ENCODE measurements at regions not wholly inside any gene's neighbourhood (a gene's known extent, or its start where the extent isn't known, plus 50 kb on each side); places are given as distances from the start of the nearest gene placed in this dataset.

DNA sequence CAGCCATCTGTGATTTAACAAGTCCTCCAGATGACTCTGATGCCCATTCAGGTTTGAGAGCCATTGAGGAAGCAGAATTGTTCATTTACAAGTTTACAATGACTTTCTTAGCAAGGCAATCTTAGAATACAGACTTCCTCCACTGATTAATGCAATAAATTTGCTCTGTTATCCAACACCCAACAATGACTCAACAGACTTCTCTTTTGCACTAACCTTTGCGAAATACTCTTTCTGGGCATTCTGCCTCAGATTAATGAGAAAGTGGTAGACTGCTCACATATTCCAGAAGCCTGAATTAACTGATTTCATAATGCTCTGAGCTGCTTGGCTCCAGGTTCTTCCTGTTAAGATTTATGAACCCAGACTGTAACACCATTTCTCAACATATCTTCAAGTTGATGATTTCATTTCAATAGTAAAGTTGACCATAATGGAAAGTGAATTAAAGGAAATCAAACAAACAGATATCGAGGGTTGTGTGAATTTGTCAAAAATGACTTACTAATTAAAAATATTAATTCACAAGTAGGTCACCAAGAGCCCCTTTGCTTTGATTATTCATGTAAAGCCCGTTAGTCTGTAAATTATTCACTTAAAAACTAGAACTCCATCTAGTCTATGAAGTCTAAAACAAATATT lies 70.5 kb upstream of the BLID start:
- TF ChIP-seq EP300 (IDR thresholded peaks at IDR 0.05) (peak in 1 of 2 donors; percentile 82), CTCF (IDR thresholded peaks at IDR 0.05) (no peak)
- H3K36me3 ChIP-seq = peaks cover 0 to 3% (median 0%) of the 10 kb centered on the region in 3 donors
- H3K9me3 ChIP-seq = peaks cover 0 to 12% (median 2%) of the 10 kb centered on the region in 4 donors
- DNase-seq (ENCODE audit: low spot score in 2 of 2) = peak in 1 of 2 donors; percentile 66
- no peaks in the 10 kb centered on the region for H3K27me3 ChIP-seq
- peaks cover 4 to 46% (median 19%) of the 10 kb centered on the region in 4 donors for H3K4me1 ChIP-seq
- 75 to 85% methylated on average over 3 of the region's 3 CpGs for WGBS, 2 donors
- peak overlapping the region in 1 of 4 donors; percentile 90 for H3K27ac ChIP-seq
- H3K4me3 ChIP-seq = no peak overlapping the region

- Histone ChIP-seq H3K9me3 (peaks cover 0 to 12% (median 2%) of the 10 kb centered on the region in 4 donors), H3K27ac (peak overlapping the region in 1 of 4 donors; percentile 26), H3K4me1 (peaks cover 0 to 50% (median 23%) of the 10 kb centered on the region in 4 donors), H3K27me3 (no peaks in the 10 kb centered on the region), H3K4me3 (no peak overlapping the region), H3K36me3 (peaks cover 0 to 3% (median 0%) of the 10 kb centered on the region in 3 donors)
- DNase-seq (ENCODE audit: low spot score in 2 of 2) = no peak
- TF ChIP-seq EP300 (IDR thresholded peaks at IDR 0.05) (no peak), CTCF (IDR thresholded peaks at IDR 0.05) (no peak), POLR2A (IDR thresholded peaks at IDR 0.05) (no peak)
Observed at GRCh38 chr11:122183933-122184332, 67.9 kb upstream of the BLID start.

DNA sequence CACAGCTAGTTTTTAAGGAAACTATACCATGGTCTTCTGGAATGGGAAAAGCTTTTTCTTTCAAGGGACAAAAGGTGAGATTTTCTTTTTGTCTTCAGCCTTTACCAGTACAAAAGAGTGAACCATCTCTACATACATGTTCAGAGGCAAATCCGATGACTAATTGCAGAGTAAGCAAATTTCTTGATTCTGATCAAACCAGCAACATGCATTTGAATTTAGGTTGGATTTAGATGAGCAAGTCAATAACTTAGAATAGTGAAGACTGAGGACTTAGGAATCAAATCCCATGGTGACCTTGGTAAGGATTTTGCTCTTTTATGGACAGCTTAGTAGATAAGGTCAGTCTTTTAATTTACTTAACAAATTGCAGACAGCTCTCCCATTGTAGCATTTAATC lies 65.9 kb upstream of the BLID start:
- no peak for TF ChIP-seq CTCF (IDR thresholded peaks at IDR 0.05)
- TF ChIP-seq EP300 (IDR thresholded peaks at IDR 0.05) = no peak
- TF ChIP-seq POLR2A (IDR thresholded peaks at IDR 0.05) = no peak
- H3K36me3 ChIP-seq = peaks cover 0 to 3% (median 0%) of the 10 kb centered on the region in 3 donors
- peaks cover 0 to 52% (median 18%) of the 10 kb centered on the region in 4 donors for H3K4me1 ChIP-seq
- H3K27me3 ChIP-seq = no peaks in the 10 kb centered on the region
- no peak for DNase-seq (ENCODE audit: low spot score in 2 of 2)
- H3K27ac ChIP-seq = peak overlapping the region in 3 of 4 donors; percentile 28 to 83 (median 67)
- no peak overlapping the region for H3K4me3 ChIP-seq
- WGBS, 2 donors = 43 to 64% methylated on average over 1 of the region's 1 CpG
- H3K9me3 ChIP-seq = peaks cover 0 to 12% (median 2%) of the 10 kb centered on the region in 4 donors

GRCh38 chr11:122181372-122181771 lies 65.4 kb upstream of the BLID start:
- no peaks in the 10 kb centered on the region for H3K27me3 ChIP-seq
- H3K9me3 ChIP-seq = peaks cover 0 to 7% (median 1%) of the 10 kb centered on the region in 4 donors
- no peak overlapping the region for H3K4me3 ChIP-seq
- WGBS, 2 donors = 28 to 30% methylated on average over 1 of the region's 1 CpG
- H3K4me1 ChIP-seq = peaks cover 0 to 56% (median 18%) of the 10 kb centered on the region in 4 donors
- no peak for DNase-seq (ENCODE audit: low spot score in 2 of 2)
- peak overlapping the region in 3 of 4 donors; percentile 28 to 83 (median 67) for H3K27ac ChIP-seq
- H3K36me3 ChIP-seq = peaks cover 0 to 3% (median 0%) of the 10 kb centered on the region in 3 donors
- TF ChIP-seq POLR2A (IDR thresholded peaks at IDR 0.05) = no peak
- no peak for TF ChIP-seq EP300 (IDR thresholded peaks at IDR 0.05)
- no peak for TF ChIP-seq CTCF (IDR thresholded peaks at IDR 0.05)

GRCh38 chr11:122179961-122180834 lies 64.2 kb upstream of the BLID start:
- Histone ChIP-seq H3K27ac (peak overlapping the region in 3 of 4 donors; percentile 35 to 83 (median 67)), H3K9me3 (no peaks in the 10 kb centered on the region), H3K36me3 (peaks cover 0 to 1% (median 0%) of the 10 kb centered on the region in 3 donors), H3K27me3 (no peaks in the 10 kb centered on the region), H3K4me3 (no peak overlapping the region), H3K4me1 (peaks cover 0 to 57% (median 18%) of the 10 kb centered on the region in 4 donors)
- no peak for DNase-seq (ENCODE audit: low spot score in 2 of 2)
- 38 to 42% methylated on average over 8 of the region's 8 CpGs for WGBS, 2 donors
- no peak for TF ChIP-seq POLR2A (IDR thresholded peaks at IDR 0.05)
- peak in 1 of 2 donors; percentile 25 for TF ChIP-seq EP300 (IDR thresholded peaks at IDR 0.05)

Data from tibial nerve (tissue), 4 donors.